SK-N-SH treated with all-trans-retinoic acid at 6 μM for 48 hours (cell line): ENCODE measurements at regions not wholly inside any gene's neighbourhood (a gene's known extent, or its start where the extent isn't known, plus 50 kb on each side); places are given as distances from the start of the nearest gene placed in this dataset.
"Not testable (repeated sequence)": the region's sequence is repeated elsewhere in the genome, so short reads cannot be mapped to it uniquely, and the experiment has no call there.

Experiments
- OSR1 ChIP-seq: fragments of 250-450 bp; sonication (Bioruptor Pico); IDR thresholded peaks from 2 replicates; pipeline ENCODE4 v1.8.0; 2022; ENCODE audit warnings: moderate library complexity, mild to moderate bottlenecking, inconsistent platforms
- PATZ1 ChIP-seq: fragments of 250-450 bp; sonication (Bioruptor Pico); IDR thresholded peaks from 2 replicates; pipeline ENCODE4 v1.8.0; 2020; ENCODE audit warnings: mild to moderate bottlenecking, moderate library complexity, borderline replicate concordance
- ZC3H10 ChIP-seq: fragments of 250-450 bp; sonication (Bioruptor Pico); IDR thresholded peaks from 2 replicates; pipeline ENCODE4 v1.5.1; 2021; ENCODE audit warnings: mild to moderate bottlenecking, moderate library complexity
- ZFP3 ChIP-seq: fragments of 250-450 bp; sonication (Bioruptor Pico); IDR thresholded peaks from 2 replicates; pipeline ENCODE4 v1.5.0; 2020; ENCODE audit warnings: mild to moderate bottlenecking, moderate library complexity
- ZFP30 ChIP-seq: fragments of 450-650 bp; formaldehyde crosslinking; IDR thresholded peaks from 2 replicates; pipeline ENCODE4 v1.5.0; 2022; ENCODE audit warnings: mild to moderate bottlenecking, moderate library complexity
- ZNF8 ChIP-seq: fragments of 450-650 bp; formaldehyde crosslinking; IDR thresholded peaks from 2 replicates; pipeline ENCODE4 v1.5.0; 2020; ENCODE audit warnings: mild to moderate bottlenecking, moderate library complexity

GRCh38 chr16:29135098-29135497 is 150.2 kb downstream of the LAT start:
- TF ChIP-seq ZNF8 (CRISPR knock-in tag); PATZ1; OSR1; ZC3H10 (CRISPR knock-in tag); ZFP30 (CRISPR knock-in tag); ZFP3 (CRISPR knock-in tag): not testable (repeated sequence)
